Left cardiac atrium (tissue), 4 donors: ENCODE measurements at regions not wholly inside any gene's neighbourhood (a gene's known extent, or its start where the extent isn't known, plus 50 kb on each side); places are given as distances from the start of the nearest gene placed in this dataset.
"Not testable (repeated sequence)": the region's sequence is repeated elsewhere in the genome, so short reads cannot be mapped to it uniquely, and the experiment has no call there.

ENCODE experiments used
- ATAC-seq, 2 donors: fragments of 200-7000 bp; cut with Tn5 transposase; one replicate each; pipeline ENCODE4 v1.9.1; 2020; ENCODE audit warnings: mild to moderate bottlenecking in 2 of 2, moderate library complexity in 2 of 2
- DNase-seq: peaks from one replicate; pipeline ENCODE4 v3.0.0-alpha.2; 2020
- intact Hi-C, 2 donors: fragments of 100-400 bp; cut with DNase I; formaldehyde crosslinking; loops; one replicate each; pipeline versions ENCODE4 v1.14.1 to v1.15.1; 2022 to 2023
- donor health status: DM: no; HTN: yes; CAD: no.
- donor health status: DM: no; HTN: yes; CAD: no; lungs with severe emphysema.
- donor health status: DM: yes; HTN: yes; CAD: no.
- donor health status: Dilated cardiomyopathy.

DNA sequence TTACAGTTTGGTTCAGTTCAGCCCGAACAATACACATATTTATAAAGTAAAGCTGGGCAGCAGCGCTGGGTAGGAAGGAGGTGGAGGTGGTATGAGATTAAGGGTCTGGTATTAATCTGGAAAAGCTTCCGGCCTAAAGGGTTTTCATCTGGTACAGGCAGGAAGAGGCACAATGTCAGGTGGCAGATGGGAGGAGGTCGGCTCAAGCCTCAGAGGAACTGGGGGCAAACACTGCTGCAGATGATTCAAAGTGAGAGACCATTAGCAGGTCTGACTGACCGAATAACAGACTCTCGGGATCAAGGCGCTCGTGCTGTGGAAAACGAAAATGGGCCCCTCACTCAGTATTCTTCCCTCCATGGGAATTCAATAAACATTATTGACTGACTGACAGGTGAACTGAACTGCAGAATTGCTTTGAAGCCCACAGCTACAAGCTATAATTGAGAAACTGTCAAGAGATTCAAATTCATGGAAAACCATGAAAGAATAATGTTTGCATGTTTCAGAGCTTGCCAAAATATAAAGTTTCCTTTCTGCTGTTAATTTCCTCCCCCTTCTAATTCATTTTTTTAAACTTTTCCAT, 75.3 kb downstream of the TMEM167A start:
- intact Hi-C loops = no loop called here
- ATAC-seq (no peak), DNase-seq (no peak)

DNA sequence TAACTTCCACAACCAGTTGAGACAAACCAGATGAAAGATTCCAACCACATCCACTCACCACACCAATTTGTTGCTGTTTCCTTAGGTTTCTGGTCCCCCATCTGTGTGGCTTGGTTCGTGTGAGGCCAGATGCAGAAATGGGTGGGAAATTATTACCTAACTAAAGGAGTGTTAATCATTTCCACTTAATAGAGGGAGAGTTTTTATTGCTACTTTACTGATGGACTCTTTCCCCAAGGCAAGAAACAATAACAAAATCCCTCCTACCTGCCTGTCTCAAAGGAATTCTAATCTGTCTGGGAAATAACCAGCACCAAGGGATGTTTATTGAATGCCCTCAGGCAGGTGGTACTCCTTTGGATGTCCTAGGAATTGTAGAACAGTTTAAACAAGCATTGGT, 76.3 kb downstream of the TMEM167A start:
- intact Hi-C loops = no loop called here
- ATAC-seq = no peak
- DNase-seq = no peak

DNA sequence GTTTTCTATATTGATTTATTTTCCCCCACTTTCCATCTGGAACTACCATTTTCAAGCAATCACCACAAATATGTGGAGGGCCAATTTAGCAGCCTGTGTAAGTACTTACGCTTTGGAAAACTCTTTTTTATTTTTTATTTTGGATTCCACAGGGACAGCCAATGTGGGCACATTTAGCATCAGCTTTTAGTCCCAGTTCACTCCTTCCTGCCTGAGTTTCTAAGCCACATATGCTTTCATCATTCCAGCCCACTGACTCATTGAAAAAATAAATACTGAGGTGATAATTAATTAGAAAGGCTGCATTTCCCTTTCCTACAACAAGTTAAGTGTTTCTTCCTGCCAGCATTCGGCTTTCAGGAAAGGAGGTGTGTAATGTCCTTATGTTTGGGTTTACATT, 76.8 kb downstream of the TMEM167A start:
- intact Hi-C loops = no loop called here
- DNase-seq (no peak), ATAC-seq (no peak)

DNA sequence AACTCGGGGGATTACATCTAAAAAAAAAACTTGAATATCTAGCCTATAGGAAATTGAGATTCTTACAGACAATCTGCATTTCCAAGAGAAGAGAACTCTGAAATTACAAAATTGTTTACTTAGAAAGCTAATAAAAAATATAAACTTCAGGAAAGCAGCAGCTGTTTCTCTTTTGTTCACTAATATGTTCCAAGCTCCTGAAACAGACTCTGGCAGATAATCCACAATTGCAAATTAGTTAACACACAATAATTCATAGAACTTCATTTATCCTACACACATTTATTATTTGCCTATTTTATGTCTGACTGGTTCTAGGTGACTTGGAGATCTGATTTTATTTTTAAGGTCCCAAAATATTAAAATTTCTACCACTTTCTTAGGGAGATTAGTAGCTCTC, 83.8 kb downstream of the TMEM167A start:
- DNase-seq = no peak
- no peak for ATAC-seq
- intact Hi-C loops = no loop called here

DNA sequence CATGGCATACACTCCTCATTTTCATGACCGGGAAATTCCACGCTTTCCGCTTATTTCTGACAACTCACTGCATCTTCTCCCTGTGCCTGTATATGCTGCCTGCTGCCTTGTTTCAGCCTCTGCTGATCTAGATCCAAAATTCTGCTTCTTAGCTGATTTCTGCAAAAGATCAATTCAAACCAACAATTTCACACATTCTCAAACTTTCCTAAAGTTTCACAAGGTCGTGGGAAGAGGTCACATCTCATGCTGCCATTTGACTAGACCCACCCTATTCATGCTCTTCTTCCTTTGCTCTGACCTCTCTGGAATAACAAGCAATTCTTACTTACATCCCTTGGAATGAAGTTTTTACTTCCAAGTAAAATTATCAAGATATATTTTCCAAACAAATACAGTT, 84.5 kb downstream of the TMEM167A start:
- no peak for DNase-seq
- ATAC-seq = no peak
- intact Hi-C loops = no loop called here

DNA sequence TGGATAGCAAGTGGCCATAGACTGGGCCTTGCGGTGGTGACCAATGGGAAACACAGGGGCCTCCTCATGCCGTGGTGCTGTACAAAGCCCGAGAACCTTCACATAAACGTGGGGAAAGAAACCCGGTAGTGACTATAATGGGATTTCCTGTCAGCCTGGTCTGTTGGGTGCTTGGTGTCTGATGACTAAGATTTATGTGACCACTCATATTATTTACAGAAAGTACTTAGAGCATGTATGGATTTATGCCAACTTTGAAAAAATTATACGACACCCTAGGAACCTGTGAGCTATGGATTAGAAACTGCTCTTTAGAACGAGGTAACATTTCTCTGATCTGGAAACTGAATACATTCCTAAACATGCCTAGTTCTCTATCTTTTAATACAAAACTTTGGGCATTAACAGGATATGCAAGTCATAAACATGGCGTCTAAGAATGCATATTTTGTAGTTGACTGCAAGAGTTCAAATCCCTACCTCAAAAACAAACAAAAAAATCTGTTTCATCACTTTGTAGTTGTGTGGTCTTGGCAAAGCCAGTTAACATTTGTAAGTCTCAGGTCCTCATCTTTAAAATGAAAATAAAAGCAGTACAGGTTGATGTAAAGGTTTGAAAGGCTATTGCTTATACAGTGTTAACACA, 85.4 kb downstream of the TMEM167A start:
- no peak for ATAC-seq
- intact Hi-C loops = no loop called here
- no peak for DNase-seq

DNA sequence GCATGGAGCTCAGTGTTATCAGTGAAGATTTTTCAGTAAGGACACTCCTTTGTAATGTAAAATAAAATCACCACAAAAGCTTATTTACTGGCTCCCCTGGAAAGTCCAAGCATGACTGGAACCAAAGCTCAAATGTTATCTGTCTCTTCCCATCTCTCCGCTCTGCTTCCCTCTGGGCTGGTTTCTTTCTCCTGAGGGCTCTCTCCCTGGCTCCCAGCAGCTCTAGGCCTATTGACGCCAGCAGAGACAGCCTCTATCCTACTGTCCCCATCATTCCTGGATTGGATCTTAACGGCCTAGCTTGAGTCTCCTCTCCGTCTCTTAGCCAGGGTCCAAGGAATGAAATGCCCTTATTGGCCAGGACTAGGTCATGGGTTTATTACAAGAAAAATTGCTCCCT, 86.1 kb downstream of the TMEM167A start:
- ATAC-seq (no peak), DNase-seq (no peak)
- intact Hi-C loops = no loop called here

DNA sequence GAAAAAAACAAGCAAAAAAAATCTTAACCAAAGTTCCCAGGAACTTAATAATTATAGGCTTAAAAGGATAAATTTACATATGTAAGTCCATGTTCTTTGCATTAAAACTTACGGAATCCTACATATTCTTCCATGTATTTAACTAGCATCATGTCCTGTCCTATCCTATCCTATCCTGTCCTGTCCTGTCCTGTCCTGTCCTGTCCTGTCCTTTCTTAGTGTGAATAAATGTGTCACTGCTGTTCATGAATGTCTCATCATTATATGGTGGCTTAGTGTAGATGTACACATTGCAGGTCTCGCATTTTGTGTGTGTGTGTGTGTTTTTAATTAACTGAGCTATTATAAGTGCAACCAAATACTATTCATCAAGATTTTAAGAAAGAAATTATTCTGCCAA, 90.0 kb downstream of the TMEM167A start:
- no peak for DNase-seq
- ATAC-seq = no peak
- intact Hi-C loops = no loop called here

DNA sequence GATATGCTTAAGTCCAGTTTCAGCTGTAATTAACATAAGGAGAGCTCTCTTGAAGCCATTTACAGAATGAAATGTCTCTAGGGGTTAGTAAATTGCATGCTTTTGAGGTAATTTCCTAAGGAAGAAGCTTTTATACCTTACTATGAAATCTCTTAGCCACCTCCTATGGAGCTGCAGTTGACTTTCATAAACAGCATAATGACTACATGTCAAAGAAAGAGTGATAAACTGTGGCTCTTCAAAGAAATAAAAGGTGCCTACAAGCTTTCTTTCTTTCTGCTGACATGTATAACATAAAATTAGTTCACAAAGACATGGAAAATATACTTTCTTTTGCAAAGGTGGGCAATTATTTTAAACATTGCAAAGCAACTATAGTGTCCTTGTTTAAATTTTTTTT, 90.8 kb downstream of the TMEM167A start:
- intact Hi-C loops = no loop called here
- DNase-seq = no peak
- no peak for ATAC-seq

DNA sequence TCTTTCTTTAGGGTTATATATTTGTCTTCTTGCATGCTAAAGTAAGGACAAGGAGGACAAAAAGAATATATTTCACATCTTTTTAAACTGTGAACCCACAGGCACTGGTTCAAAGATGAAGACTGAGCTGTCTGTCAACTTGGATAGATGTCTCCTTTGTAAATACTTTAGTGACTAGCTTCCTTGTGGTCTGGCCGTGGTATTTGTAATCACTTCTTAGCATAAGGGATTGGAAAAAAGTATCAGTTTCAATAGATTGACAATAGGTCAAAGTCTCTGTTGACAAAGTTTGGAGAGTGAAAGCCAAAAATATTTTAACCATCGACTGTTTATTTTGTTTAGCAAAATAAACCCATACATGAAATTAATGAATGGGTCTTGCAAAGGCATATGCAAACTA, 91.4 kb downstream of the TMEM167A start:
- DNase-seq = no peak
- no peak for ATAC-seq
- intact Hi-C loops = no loop called here

DNA sequence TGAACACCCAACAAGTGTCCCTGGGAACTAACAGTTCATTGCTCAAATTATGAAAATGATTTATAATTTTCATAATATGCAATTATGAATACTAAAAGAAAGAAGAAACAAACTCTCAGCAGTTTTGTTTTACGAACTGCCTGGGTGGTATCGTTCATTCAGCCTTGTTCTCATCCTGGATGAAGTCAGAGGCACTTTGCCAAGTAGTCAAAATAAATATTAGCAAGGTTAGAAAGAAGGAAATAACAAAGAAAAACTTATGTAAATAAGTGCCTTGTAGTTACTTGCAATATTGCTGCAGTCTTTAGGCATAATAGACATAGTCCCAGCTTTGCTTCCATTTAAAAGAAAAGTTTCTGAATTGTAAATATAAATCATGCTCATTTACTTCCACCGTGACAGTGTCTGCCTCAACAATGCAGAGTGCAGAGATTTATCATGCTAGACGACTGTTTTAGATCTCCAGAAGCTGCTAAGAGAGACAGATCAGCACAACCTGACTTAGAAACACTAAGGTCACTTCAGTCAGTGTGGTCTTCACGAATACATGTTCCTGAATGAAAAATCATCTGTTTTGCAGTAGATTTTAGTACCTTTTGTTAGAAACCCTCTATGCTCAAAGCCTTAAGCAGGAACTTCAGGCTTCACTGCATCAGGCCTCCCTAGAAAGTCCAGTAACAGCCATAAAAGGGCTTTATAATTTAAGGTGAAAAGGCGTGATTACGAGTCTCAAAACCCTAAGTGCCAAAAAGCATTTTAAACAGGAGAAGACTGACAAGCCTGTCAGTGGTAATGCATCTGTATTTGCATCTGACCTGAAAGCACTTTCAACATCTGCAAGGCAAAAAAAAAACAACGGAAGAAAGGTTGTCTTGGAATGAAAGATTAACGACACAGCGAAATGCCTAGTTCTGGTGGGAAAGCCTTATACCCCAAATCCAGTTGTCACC, 92.1 kb downstream of the TMEM167A start:
- no peak for DNase-seq
- no peak for ATAC-seq
- intact Hi-C loops = no loop called here

DNA sequence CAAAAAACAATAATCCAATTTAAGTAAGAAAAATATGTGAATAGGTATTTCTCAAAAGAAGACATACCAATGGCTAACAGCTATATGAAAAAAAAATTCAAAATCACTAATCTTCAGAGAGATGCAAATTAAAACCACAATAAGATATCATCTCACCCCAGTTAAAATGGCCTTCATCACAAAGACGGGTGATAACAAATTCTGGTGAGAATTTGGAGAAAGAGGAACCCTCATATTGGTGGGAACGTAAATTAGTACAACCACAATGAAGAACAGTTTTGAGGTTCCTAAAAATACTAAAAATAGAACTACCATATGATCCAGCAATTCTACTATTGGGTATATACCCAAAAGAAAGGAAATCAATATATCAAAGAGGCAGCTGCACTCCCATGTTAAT, 94.3 kb downstream of the TMEM167A start:
- ATAC-seq = no peak
- no peak for DNase-seq
- intact Hi-C loops = no loop called here

DNA sequence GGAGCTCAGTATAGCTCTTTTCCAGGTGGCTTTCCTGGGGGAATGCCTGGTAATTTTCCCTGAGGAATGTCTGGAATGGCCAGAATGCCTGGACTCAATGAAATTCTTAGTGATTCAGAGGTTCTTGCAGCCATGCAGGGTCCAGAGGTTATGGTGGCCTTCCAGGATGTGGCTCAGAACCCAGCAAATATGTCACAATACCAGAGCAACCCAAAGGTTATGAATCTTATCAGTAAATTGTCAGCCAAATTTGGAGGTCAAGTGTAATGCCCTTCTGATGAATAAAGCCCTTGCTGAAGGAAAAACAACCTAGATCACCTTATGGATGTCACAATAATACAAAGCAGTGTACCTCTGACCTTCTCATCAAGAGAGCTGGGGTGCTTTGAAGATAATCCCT, 100.3 kb downstream of the TMEM167A start:
- DNase-seq, intact Hi-C loops, ATAC-seq: not testable (repeated sequence)

DNA sequence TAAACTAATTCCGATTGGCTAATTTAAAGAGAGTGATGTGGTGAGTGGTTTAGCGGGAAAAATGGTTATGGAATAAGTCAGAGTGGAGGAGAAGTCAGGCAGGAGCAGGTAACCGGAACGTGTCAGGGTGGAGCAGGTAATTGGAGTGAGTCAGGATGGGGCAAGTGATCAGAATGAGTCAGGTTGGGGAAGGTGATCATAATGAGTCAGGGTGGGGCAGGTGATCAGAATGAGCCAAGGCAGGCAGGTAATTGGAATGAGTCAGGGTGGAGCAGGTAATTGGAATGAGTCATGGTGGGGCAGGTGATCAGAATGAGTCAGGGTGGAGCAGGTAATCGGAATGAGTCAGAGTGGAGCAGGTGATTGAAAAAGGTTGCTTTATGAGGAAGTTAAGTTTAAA, 101.4 kb downstream of the TMEM167A start:
- ATAC-seq (no peak), DNase-seq (no peak)
- intact Hi-C loops = no loop called here

DNA sequence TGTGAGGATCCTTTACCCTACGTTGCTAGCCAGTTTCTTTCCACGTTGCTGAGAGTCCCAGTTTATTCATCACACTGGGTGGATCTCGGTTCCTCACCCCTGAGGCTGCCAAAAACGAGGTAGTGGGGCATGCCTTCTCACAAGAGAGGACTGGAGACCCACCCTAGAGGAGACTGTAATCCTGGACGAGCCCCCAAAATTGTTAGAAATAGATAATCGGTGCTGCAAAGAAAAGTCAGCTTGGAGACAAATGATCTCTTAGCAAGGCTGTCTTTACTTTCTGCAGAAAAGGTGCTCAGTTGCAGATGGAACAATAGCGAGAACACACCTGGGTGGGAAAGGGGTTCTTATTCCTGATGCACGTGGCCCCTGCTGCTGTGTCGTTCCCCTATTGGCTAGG, 101.8 kb downstream of the TMEM167A start:
- intact Hi-C loops = no loop called here
- ATAC-seq (no peak), DNase-seq (no peak)

DNA sequence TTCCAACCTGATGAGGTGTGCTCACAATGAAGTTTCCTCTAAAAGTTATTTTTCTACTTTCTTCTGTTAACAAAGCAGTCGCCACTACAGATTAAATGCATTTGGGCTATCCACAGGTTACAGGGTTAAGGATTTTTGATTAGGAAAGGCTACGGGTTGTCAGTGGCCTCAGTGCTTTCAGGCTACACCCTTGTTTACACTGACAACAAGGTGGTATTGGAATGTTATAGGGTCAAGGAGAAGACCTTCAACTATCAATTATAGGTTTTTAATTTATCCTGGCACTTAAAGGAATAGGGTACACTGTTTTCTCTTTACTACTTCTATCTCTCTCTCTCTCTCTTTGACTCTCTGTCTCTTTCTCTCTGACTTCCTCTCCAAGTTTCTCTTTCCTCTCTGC, 102.8 kb downstream of the TMEM167A start:
- DNase-seq, intact Hi-C loops, ATAC-seq: not testable (repeated sequence)

DNA sequence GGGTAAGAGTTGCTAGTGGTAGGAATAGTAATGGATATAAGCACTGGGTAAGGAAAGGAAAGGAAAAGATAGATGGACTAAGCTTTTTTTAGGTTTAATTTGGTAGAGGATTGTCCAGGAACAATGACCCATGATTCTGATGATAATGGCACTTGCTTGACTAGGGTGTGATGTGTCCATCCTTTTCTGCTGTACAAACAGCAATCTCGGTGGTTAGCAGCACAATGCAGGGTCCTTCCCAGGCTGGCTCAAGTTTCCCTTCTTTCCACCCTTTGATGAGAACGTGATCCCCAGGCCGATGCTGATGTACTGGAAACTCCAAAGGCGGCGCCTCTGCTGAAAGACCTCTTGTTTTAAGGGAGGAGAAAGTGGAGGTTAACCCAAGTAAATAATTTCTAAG, 105.3 kb downstream of the TMEM167A start:
- DNase-seq (no peak), ATAC-seq (no peak)
- intact Hi-C loops = no loop called here

DNA sequence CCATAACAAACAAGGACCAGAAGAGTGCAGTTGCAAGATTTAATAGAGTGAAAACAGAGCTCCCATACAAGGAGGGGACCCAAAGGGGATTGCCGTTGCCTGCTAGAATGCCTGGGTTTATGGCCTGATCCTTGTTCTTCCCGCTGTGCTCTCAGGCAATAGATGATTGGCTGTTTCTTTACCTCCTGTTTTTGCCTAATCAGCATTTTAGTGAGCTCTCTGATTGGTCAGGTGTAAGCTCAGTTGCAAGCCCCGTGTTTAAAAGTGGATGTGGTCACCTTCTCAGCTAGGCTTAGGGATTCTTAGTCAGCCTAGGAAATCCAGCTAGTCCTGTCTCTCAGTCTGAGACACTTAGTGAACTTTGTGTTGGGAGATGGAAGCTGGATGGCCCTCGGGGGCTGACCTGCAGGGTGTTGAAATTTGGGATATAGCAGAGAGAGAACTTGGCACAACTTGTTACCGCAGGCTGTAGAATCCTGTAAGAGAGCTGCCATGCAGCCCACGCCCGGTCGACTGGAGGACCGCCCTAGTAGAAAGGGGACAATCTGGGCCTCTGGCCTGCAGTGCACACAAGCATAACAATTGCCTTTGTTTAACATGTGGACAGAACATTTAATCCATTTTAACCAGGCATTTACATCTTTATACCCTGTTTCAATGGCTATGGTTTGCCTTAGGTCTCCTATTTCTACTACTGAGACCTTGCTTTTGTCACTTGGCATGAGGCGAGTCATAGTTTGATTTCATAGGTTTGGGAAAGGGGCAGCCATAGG, 106.0 kb downstream of the TMEM167A start:
- DNase-seq, intact Hi-C loops, ATAC-seq: not testable (repeated sequence)

DNA sequence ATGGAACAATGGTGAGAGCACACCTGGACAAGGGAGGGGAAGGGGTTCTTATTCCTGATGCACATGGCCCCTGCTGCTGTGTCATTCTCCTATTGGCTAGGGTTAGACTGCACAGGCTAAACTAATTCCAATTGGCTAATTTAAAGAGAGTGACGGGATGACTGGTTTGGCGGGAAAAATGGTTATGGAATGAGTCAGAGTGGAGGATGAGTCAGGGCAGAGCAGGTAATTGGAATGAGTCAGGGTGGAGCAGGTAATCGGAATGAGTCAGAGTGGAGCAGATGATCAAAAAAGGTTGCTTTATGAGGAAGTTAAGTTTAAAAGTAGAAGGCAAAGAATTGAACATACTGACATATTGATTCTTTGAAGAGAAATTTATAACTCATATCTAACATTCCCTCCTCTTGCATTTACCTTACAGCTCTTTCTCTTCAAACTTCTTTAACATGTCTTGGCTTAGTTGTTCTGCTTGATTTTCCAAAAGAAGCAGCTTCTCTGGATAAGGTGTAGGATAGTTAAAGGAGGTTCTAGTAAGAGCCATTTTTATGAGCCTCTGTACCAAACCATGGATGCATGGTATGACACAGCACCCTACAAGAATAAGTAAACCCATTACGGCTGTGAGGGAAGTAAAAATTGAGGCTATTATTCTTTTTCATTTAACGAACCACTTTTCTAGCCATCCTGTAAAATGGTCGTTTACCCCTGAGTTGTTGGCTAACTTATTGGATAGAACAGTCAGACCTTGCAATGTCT, 107.8 kb downstream of the TMEM167A start:
- DNase-seq, ATAC-seq, intact Hi-C loops: not testable (repeated sequence)
